ENCODE measurements at regions not wholly inside any gene's neighbourhood (a gene's known extent, or its start where the extent isn't known, plus 50 kb on each side); places are given as distances from the start of the nearest gene placed in this dataset.

- no peak for DNase-seq (ENCODE audit: low read depth in 4 of 4, low spot score in 3 of 4)
Observed at GRCh38 chr3:164194842-164195241, 883.5 kb downstream of the SI start.

- DNase-seq (ENCODE audit: low read depth in 4 of 4, low spot score in 3 of 4): no peak
Observed at GRCh38 chr3:164192974-164193373, 885.3 kb downstream of the SI start.

DNA sequence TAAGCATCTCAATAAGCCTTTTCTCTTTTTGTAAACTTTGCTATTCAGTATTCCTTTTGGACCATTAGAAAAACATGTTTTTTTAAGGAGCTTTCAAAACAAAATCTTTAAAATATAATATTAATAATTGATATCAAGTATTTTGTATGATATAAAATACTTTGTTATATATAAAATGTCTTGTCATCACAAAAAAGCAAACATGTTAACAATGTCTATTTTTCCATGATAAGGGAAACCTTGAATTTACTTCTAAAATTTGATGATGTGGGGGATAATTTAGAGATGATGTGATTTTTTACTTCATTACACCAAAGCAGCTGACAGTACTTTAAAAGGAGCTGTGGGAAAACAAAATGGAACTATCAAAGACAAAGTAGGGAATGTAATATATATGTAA, 887.7 kb downstream of the SI start:
- no peak for DNase-seq (ENCODE audit: low read depth in 4 of 4, low spot score in 3 of 4)

- DNase-seq (ENCODE audit: low read depth in 4 of 4, low spot score in 3 of 4): no peak
Observed at GRCh38 chr3:164186095-164186494, 892.2 kb downstream of the SI start.

- DNase-seq (ENCODE audit: low read depth in 4 of 4, low spot score in 3 of 4): no peak
Observed at GRCh38 chr3:164179110-164179774, 899.1 kb downstream of the SI start.

GRCh38 chr3:164174059-164174458, 904.2 kb downstream of the SI start:
- no peak for DNase-seq (ENCODE audit: low read depth in 4 of 4, low spot score in 3 of 4)

DNA sequence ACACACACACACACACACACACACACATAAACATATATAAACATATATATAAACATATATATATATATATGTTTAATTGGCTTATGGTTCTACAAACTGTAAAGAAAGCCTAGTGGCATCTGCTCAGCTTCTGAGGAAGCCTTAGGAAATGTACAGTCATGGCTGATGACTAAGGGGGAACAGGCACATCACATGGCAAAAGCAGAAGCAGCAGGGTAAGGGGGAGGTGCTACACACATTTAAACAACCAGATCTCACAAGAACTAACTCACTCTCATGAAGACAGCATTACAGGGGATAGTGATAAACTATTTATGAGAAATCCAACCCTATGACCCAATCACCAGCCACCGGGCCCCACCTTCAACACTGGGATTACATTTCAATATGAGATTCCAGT, 922.9 kb downstream of the SI start:
- no peak for DNase-seq (ENCODE audit: low read depth in 4 of 4, low spot score in 3 of 4)

DNA sequence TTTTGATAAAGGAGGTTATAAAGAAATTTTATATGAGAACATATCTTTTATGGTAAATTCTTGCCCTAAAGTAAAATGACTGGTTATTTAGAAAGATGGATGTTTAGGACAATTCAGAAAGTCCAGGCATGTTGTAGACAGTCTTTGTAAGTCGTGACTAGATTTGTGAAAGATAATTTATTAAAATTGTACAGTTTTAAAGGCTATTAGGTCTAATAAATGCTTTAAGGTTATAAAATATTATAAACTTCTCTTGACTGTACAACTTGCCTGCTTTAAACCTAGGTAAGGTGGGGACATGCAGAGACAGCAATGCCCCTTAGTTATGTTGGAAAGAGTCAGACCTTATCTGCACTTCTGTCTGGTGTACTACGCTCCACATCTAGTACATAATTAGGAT, 933.5 kb downstream of the SI start:
- DNase-seq (ENCODE audit: low read depth in 4 of 4, low spot score in 3 of 4): no peak

DNA sequence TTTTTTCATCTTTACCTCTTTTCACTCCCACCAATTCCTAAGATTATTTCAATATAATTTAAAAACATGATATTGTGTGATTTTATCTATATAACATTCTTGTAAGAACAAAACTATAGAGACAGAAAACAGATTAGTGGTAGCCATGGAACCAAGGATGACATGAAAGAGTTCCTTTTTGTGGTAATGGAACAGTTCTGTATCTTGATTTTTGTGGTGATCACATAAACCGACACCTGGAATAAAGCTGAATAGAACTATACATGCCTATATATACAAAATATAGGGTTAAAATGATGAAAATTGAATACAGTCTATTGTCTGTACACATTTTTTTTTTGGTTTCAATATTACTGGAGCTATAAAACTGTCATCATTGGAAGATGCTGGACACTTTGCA, 945.4 kb downstream of the SI start:
- no peak for DNase-seq (ENCODE audit: low read depth in 4 of 4, low spot score in 3 of 4)

DNA sequence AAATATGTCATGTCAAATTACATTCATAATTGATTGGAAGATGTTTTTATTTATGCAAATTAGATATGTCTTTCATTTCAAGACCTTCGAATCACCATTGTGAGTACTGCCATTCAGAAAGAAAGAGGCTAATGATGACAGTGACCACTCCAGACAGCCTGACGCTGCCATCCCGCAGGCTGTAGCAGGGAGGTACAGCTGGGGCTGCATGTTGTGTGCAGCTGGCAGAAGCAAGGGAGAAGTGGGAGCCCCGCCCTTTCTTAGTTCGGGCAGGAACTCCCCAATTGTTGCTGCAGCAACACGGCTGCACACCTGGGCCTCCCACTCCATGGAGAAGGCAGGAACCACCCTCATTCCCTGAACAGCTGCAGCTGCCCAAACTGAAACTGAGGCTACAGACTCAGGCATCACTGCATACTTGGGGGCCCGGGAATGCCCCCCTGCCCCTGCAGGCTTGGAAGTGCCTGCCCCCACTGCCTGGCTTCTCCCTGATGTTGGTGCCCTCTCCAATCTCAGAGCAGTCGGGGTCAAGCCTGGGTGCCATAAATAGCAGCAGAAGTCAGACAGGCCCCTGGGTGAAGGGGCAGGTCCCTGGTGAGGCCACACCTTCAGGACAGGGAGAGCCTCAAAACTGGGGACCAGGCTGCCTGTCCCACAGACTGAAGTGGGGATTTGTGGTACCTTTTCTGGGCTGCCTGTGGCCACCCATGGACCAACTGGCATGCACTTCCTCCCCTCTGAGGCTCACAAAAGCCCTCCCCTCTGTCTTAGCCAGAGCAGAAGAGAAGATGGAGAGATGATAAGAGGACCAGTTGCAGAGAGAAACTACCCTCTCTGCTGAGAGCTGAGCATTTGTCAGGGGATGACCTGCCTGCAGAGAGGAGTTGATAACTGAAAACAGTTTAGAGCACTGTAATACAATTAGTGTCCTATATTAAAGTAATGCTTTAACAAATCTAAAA, 964.6 kb downstream of the SI start:
- DNase-seq (ENCODE audit: low read depth in 4 of 4, low spot score in 3 of 4): no peak

DNA sequence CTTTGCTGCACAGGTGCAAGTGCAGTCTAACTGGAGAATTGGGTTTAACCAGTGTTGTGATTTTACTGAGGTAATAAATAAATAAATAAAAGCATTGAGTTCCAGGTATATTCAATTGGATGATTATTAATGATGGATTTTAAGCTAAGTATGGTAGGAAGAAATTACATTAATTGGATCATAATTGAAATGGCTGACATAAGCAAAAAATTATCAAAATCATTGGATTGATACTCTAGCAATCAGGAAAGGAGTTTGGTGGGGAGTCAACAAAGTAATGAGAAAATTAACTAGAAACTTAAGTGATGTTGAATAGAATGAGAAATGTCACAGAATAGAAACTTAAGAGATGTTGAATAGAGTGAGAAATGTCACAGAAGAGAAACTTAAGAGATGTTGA, 981.9 kb downstream of the SI start:
- no peak for DNase-seq (ENCODE audit: low read depth in 4 of 4, low spot score in 3 of 4)

GRCh38 chr3:164095949-164096348, 982.3 kb downstream of the SI start:
- DNase-seq (ENCODE audit: low read depth in 4 of 4, low spot score in 3 of 4): no peak

- no peak for DNase-seq (ENCODE audit: low read depth in 4 of 4, low spot score in 3 of 4)
Observed at GRCh38 chr3:164095279-164095678, 983.0 kb downstream of the SI start.

DNA sequence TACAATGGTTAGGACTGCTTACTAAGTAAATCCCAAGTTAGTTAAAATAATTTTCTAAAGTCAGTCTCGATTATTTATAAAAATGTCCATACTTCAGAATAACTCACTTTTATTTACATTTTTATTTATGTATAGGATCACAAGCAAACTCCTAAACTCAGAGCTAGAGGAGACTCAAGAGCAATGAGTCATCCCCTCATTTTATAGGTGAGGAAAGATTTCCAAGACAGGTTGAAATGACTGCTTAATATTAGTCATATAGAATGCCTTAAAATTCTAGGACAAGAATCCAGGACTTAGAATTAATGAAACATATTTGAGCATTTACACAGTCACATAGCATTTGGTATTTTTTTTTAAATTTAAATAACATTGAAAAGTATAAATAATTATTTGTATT, 983.8 kb downstream of the SI start:
- no peak for DNase-seq (ENCODE audit: low read depth in 4 of 4, low spot score in 3 of 4)

- no peak for DNase-seq (ENCODE audit: low read depth in 4 of 4, low spot score in 3 of 4)
Observed at GRCh38 chr3:164080208-164080607, 998.1 kb downstream of the SI start.

GRCh38 chr3:164064298-164064697, 1014.0 kb downstream of the SI start:
- no peak for DNase-seq (ENCODE audit: low read depth in 4 of 4, low spot score in 3 of 4)

DNA sequence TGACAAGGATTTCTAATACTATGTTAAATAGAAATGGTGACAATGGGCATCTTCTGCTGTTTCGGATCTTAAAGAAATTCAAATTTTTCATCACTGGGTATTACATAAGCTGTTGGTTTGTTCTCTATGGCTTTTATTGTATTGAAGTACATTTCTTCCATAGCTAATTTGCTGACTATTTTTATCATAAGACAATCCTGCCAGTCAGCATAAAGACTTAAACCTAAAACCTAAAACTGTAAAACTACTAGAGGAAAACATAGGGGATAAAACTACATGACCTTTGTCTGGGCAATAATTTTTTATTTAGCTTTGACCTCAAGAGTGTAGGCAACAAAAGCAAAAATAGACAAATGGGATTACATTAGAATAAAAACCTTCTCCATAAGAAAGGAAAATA, 1017.4 kb downstream of the SI start:
- no peak for DNase-seq (ENCODE audit: low read depth in 4 of 4, low spot score in 3 of 4)

- DNase-seq (ENCODE audit: low read depth in 4 of 4, low spot score in 3 of 4): no peak
Observed at GRCh38 chr3:164049847-164050246, 1028.4 kb downstream of the SI start.

DNA sequence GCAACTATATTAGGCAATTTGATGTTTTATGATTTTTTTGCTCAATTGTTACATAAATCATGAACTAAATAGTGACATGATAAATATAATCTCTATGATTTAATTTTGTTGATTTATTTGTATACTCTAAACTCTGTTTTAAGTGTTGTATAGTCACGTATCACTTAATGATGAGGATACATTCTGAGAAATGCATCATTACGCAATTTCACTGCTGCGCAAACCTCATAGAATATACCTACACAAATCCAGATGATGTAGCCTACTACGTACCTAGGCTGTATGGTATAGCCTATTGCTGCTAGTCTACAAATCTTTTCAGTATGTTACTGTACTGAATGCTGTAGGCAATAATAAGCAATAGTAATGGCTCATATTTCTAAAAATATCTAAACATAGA, 1029.8 kb downstream of the SI start:
- no peak for DNase-seq (ENCODE audit: low read depth in 4 of 4, low spot score in 3 of 4)

GRCh38 chr3:164040991-164041390, 1037.3 kb downstream of the SI start:
- no peak for DNase-seq (ENCODE audit: low read depth in 4 of 4, low spot score in 3 of 4)

DNA sequence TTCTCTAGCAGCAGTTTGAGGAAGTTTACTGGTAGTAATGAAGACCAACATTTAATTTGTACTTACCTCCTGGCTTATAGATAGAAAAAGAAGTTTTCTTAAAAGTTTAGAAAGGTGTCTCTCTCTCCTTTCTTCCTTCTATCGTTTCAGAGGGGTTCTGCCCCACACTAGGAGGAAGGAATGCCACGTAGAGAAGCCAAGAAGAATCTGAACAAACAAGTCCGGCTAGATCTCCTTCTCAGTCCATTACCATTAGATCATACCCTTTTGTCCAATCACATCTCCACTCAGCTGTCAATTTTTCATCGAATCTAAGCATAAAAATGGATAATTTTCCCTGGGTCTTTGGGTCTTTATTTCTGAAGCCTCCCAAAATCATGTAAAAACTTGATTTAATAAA, 1048.1 kb downstream of the SI start:
- no peak for DNase-seq (ENCODE audit: low read depth in 4 of 4, low spot score in 3 of 4)

DNA sequence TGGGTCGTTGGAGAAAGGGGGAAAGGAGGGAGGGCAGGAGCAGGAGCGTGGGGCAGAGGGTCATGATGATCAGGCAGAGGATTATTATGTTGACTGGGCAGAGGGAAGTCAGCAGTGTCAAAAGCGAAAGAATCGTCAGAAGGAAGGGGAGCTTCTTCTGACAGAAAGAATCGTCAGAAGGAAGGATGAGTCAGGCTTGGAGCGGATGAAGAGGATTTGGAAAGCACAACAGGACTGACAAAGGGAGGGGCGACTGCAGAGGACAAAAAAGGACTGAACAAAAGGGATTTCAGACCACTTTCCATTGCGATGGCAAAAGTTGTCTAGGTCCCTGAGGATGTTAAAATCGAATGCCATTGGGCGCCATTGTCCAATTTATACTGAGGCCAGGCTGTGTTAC, 1053.5 kb downstream of the SI start:
- no peak for DNase-seq (ENCODE audit: low read depth in 4 of 4, low spot score in 3 of 4)
